Mesenchymal stem cell (in vitro differentiated cells and primary cell): ENCODE measurements at regions not wholly inside any gene's neighbourhood (a gene's known extent, or its start where the extent isn't known, plus 50 kb on each side); places are given as distances from the start of the nearest gene placed in this dataset.

Source experiments
- DNase-seq: peaks from one replicate; pipeline ENCODE4 v3.0.0-alpha.2; 2013
- H2AFZ ChIP-seq: one replicate; pipeline ENCODE4 v1.6.1; 2013; ENCODE audit warnings: low read depth, mild to moderate bottlenecking, control low read depth, inconsistent platforms, low read length, moderate library complexity
- H2AK5ac ChIP-seq: 2 replicates; pipeline ENCODE4 v1.6.1; 2013; ENCODE audit warnings: low read length, moderate library complexity, mild to moderate bottlenecking, inconsistent platforms; ENCODE audit not compliant: severe bottlenecking
- H2BK120ac ChIP-seq: one replicate; pipeline ENCODE4 v1.6.1; 2013; ENCODE audit warnings: low read depth, mild to moderate bottlenecking, inconsistent platforms, low read length, moderate library complexity
- H2BK12ac ChIP-seq, 2 experiments: one replicate each; pipeline ENCODE4 v1.6.1; 2013; ENCODE audit warnings: inconsistent platforms in 2 of 2, low read length in 2 of 2, mild to moderate bottlenecking in 2 of 2, moderate library complexity in 2 of 2, control low read depth in 1 of 2
- H2BK15ac ChIP-seq: one replicate; pipeline ENCODE4 v1.6.1; 2013; ENCODE audit warnings: mild to moderate bottlenecking, low read depth, inconsistent platforms; ENCODE audit not compliant: poor library complexity, severe bottlenecking
- H2BK5ac ChIP-seq: 2 replicates; pipeline ENCODE4 v1.6.1; 2013; ENCODE audit warnings: low read depth, mild to moderate bottlenecking, low read length, control low read depth, inconsistent platforms; ENCODE audit not compliant: poor library complexity, severe bottlenecking
- H3K14ac ChIP-seq, 2 experiments: one replicate each; pipeline ENCODE4 v1.6.1; 2013; ENCODE audit warnings: inconsistent platforms in 2 of 2, low read length in 2 of 2, control low read depth in 1 of 2, mild to moderate bottlenecking in 1 of 2, moderate library complexity in 1 of 2
- H3K18ac ChIP-seq, 2 experiments: one replicate each; pipeline ENCODE4 v1.6.1; 2013; ENCODE audit warnings: inconsistent platforms in 2 of 2, low read length in 2 of 2, control low read depth in 1 of 2, low read depth in 1 of 2, mild to moderate bottlenecking in 1 of 2
- H3K23ac ChIP-seq, 2 experiments: one replicate each; pipeline ENCODE4 v1.6.1; 2013; ENCODE audit warnings: inconsistent platforms in 2 of 2, low read length in 2 of 2, mild to moderate bottlenecking in 2 of 2, moderate library complexity in 2 of 2, control low read depth in 1 of 2
- H3K27ac ChIP-seq: 2 replicates; pipeline ENCODE4 v1.5.1; 2013; ENCODE audit warnings: mild to moderate bottlenecking, moderate library complexity, low read length, control low read depth, inconsistent platforms; ENCODE audit not compliant: poor library complexity, severe bottlenecking
- H3K27me3 ChIP-seq, 2 experiments: 2 replicates each; pipeline versions ENCODE4 v1.6.1 to v1.7.0; 2013; ENCODE audit warnings: low read length in 2 of 2, mild to moderate bottlenecking in 2 of 2, moderate library complexity in 2 of 2, control low read depth in 1 of 2, inconsistent platforms in 1 of 2; ENCODE audit not compliant: control insufficient read depth in 1 of 2, insufficient read depth in 1 of 2
- H3K36me3 ChIP-seq, 2 experiments: 2 replicates each; pipeline versions ENCODE4 v1.6.1 to v1.7.0; 2013; ENCODE audit warnings: low read length in 2 of 2, control low read depth in 1 of 2, inconsistent platforms in 1 of 2, low read depth in 1 of 2, mild to moderate bottlenecking in 1 of 2; ENCODE audit not compliant: insufficient read depth in 2 of 2, control insufficient read depth in 1 of 2
- H3K4ac ChIP-seq, 2 experiments: one replicate each; pipeline ENCODE4 v1.6.1; 2013; ENCODE audit warnings: inconsistent platforms in 2 of 2, low read length in 2 of 2, mild to moderate bottlenecking in 2 of 2, moderate library complexity in 2 of 2, control low read depth in 1 of 2, low read depth in 1 of 2
- H3K4me1 ChIP-seq: 2 replicates; pipeline ENCODE4 v1.6.1; 2013; ENCODE audit warnings: low read depth, low read length, control low read depth; ENCODE audit not compliant: control insufficient read depth, insufficient read depth
- H3K4me2 ChIP-seq: 2 replicates; pipeline ENCODE4 v1.6.1; 2013; ENCODE audit warnings: low read length, mild to moderate bottlenecking, inconsistent platforms; ENCODE audit not compliant: poor library complexity, severe bottlenecking
- H3K4me3 ChIP-seq, 2 experiments: 2 replicates each; pipeline versions ENCODE4 v1.5.1 to v1.7.0; 2013; ENCODE audit warnings: low read length in 2 of 2, mild to moderate bottlenecking in 2 of 2, control low read depth in 1 of 2, low read depth in 1 of 2; ENCODE audit not compliant: insufficient read depth in 1 of 2
- H3K79me1 ChIP-seq: replicated peaks from 2 replicates; pipeline ENCODE4 v1.6.1; 2013; ENCODE audit warnings: mild to moderate bottlenecking, control low read depth, low read length, inconsistent platforms; ENCODE audit not compliant: poor library complexity, severe bottlenecking
- H3K9ac ChIP-seq: 2 replicates; pipeline ENCODE4 v1.7.0; 2013; ENCODE audit warnings: mild to moderate bottlenecking, low read length, moderate library complexity
- H3K9me3 ChIP-seq: 2 replicates; pipeline ENCODE4 v1.7.0; 2013; ENCODE audit warnings: mild to moderate bottlenecking, low read length; ENCODE audit not compliant: control insufficient read depth
- H4K8ac ChIP-seq: one replicate; pipeline ENCODE4 v1.6.1; 2013; ENCODE audit warnings: inconsistent platforms, mild to moderate bottlenecking, low read length, moderate library complexity
- H4K91ac ChIP-seq: one replicate; pipeline ENCODE4 v1.6.1; 2013; ENCODE audit warnings: mild to moderate bottlenecking, low read length, inconsistent platforms
- WGBS: methylation state at CpG from one replicate; pipeline ENCODE4 v1.1.7; 2013; ENCODE audit warnings: mixed read lengths; 5-methylcytosine and 5-hydroxymethylcytosine counted together

GRCh38 chr4:158042591-158043030 is 130.2 kb downstream of the GASK1B start:
- Histone ChIP-seq H3K27me3 (no peaks in the 10 kb centered on the region), H3K9ac (peak overlapping the region; percentile 44), H3K4ac (no peak overlapping the region), H2AK5ac (no peak overlapping the region), H3K18ac (no peak overlapping the region), H3K27ac (no peak overlapping the region), H2BK15ac (no peak overlapping the region), H3K4me1 (peaks cover 2% of the 10 kb centered on the region), H3K9me3 (peaks cover 17% of the 10 kb centered on the region), H3K36me3 (no peaks in the 10 kb centered on the region), H3K14ac (no peak overlapping the region), H2BK12ac (no peak overlapping the region), H3K4me3 (peak overlapping the region in 1 of 2 experiments; percentile 50), H2BK5ac (no peak overlapping the region), H2AFZ (no peak overlapping the region), H3K79me1 (no peaks in the 10 kb centered on the region), H2BK120ac (no peak overlapping the region), H4K8ac (no peak overlapping the region), H4K91ac (no peak overlapping the region), H3K4me2 (no peak overlapping the region), H3K23ac (no peak overlapping the region)
- peak; percentile 65 for DNase-seq

- H3K14ac ChIP-seq: no peak overlapping the region
- H3K4ac ChIP-seq: no peak overlapping the region
- no peaks in the 10 kb centered on the region for H3K27me3 ChIP-seq
- H2BK15ac ChIP-seq: no peak overlapping the region
- H3K9me3 ChIP-seq: peaks cover 26% of the 10 kb centered on the region
- H3K18ac ChIP-seq: no peak overlapping the region
- no peak overlapping the region for H3K27ac ChIP-seq
- H3K4me1 ChIP-seq: no peaks in the 10 kb centered on the region
- H2BK120ac ChIP-seq: no peak overlapping the region
- no peak overlapping the region for H4K8ac ChIP-seq
- H2BK5ac ChIP-seq: no peak overlapping the region
- H2AFZ ChIP-seq: no peak overlapping the region
- H3K4me2 ChIP-seq: no peak overlapping the region
- no peak overlapping the region for H2AK5ac ChIP-seq
- no peak overlapping the region for H2BK12ac ChIP-seq
- no peaks in the 10 kb centered on the region for H3K79me1 ChIP-seq
- H4K91ac ChIP-seq: no peak overlapping the region
- DNase-seq: no peak
- no peak overlapping the region for H3K4me3 ChIP-seq
- H3K36me3 ChIP-seq: no peaks in the 10 kb centered on the region
- no peak overlapping the region for H3K9ac ChIP-seq
- no peak overlapping the region for H3K23ac ChIP-seq
These were observed 134.1 kb downstream of the GASK1B start for GRCh38 chr4:158038718-158039117.

- Histone ChIP-seq H3K14ac (no peak overlapping the region), H3K4me2 (no peak overlapping the region), H3K4me3 (no peak overlapping the region), H3K27me3 (no peaks in the 10 kb centered on the region), H4K91ac (no peak overlapping the region), H3K23ac (no peak overlapping the region), H3K18ac (no peak overlapping the region), H3K4me1 (no peaks in the 10 kb centered on the region), H2BK15ac (no peak overlapping the region), H2BK120ac (no peak overlapping the region), H2AK5ac (no peak overlapping the region), H3K9me3 (peaks cover 26% of the 10 kb centered on the region), H3K36me3 (no peaks in the 10 kb centered on the region), H2BK12ac (peak overlapping the region in 1 of 2 experiments; percentile 0), H2BK5ac (no peak overlapping the region), H3K4ac (no peak overlapping the region), H4K8ac (no peak overlapping the region), H2AFZ (no peak overlapping the region), H3K79me1 (no peaks in the 10 kb centered on the region), H3K27ac (no peak overlapping the region), H3K9ac (no peak overlapping the region)
- no peak for DNase-seq
- 88% methylated on average over 1 of the region's 1 CpG for WGBS
These were observed 135.8 kb downstream of the GASK1B start for GRCh38 chr4:158036998-158037397.

GRCh38 chr4:158035662-158036195 is 137.1 kb downstream of the GASK1B start:
- Histone ChIP-seq H2BK15ac (no peak overlapping the region), H3K4me1 (no peaks in the 10 kb centered on the region), H3K18ac (no peak overlapping the region), H4K91ac (no peak overlapping the region), H3K4me3 (no peak overlapping the region), H3K79me1 (no peaks in the 10 kb centered on the region), H3K23ac (no peak overlapping the region), H3K36me3 (no peaks in the 10 kb centered on the region), H2BK5ac (no peak overlapping the region), H3K4ac (no peak overlapping the region), H2AK5ac (no peak overlapping the region), H4K8ac (no peak overlapping the region), H3K27me3 (no peaks in the 10 kb centered on the region), H3K4me2 (no peak overlapping the region), H3K14ac (no peak overlapping the region), H3K9ac (no peak overlapping the region), H2BK120ac (no peak overlapping the region), H2BK12ac (no peak overlapping the region), H3K27ac (no peak overlapping the region), H2AFZ (no peak overlapping the region), H3K9me3 (peaks cover 26% of the 10 kb centered on the region)
- DNase-seq: no peak
- 100% methylated on average over 1 of the region's 2 CpGs for WGBS
